ENCODE measurements at regions not wholly inside any gene's neighbourhood (a gene's known extent, or its start where the extent isn't known, plus 50 kb on each side); places are given as distances from the start of the nearest gene placed in this dataset.

DNA sequence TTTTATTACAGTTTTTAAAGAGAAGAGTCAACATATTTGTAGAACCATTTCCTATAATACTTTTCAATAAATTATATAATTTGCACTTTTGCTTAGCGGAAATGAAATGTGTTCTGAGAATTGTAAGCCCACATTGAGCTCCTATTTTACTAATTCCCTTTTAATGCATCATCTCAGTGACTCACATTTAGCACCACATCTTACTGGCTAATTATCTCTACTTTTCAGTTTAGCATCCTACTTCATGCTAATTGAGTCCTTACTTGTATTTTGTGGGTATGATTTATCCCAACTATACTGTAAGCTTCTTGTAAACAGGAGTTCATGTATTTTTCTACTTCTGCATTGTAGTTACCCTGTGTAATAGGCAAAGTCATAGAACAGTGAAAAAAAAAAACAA lies 67.5 kb downstream of the TMX1 start:
- H3K4me3 ChIP-seq, result no peak overlapping the region
- ATAC-seq (no peak), DNase-seq (no peak)
- no peaks in the 10 kb centered on the region for H3K36me3 ChIP-seq
- intact Hi-C loops (cut with DNase I), result no loop called here
- no peak overlapping the region for H3K27ac ChIP-seq
- TF ChIP-seq, protein P1, sequence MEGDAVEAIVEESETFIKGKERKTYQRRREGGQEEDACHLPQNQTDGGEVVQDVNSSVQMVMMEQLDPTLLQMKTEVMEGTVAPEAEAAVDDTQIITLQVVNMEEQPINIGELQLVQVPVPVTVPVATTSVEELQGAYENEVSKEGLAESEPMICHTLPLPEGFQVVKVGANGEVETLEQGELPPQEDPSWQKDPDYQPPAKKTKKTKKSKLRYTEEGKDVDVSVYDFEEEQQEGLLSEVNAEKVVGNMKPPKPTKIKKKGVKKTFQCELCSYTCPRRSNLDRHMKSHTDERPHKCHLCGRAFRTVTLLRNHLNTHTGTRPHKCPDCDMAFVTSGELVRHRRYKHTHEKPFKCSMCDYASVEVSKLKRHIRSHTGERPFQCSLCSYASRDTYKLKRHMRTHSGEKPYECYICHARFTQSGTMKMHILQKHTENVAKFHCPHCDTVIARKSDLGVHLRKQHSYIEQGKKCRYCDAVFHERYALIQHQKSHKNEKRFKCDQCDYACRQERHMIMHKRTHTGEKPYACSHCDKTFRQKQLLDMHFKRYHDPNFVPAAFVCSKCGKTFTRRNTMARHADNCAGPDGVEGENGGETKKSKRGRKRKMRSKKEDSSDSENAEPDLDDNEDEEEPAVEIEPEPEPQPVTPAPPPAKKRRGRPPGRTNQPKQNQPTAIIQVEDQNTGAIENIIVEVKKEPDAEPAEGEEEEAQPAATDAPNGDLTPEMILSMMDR (IDR thresholded peaks at IDR 0.05), result no peak
- no peaks in the 10 kb centered on the region for H3K9me3 ChIP-seq
- no peaks in the 10 kb centered on the region for H3K4me1 ChIP-seq
- no peaks in the 10 kb centered on the region for H3K27me3 ChIP-seq (ENCODE audit: low read depth)

DNA sequence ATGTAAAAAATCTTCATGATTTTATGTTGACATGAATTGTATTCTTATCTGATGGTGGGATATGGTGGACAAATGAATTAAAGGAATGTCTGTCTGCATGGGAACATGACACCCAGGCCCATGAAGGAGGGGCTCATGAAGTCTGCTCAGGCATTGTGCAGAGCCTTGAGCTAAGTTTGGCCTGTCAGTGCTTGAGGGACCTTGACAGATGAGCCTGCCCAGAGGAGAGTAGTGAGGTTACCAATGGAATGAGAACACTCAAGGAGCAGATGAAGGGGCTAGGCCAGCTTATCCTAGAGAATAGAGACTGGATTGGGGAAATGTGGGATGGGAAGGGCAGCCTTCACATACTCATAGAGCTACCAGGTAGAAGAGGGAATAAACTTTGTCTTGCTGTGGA lies 68.8 kb downstream of the TMX1 start:
- Histone ChIP-seq H3K36me3 (no peaks in the 10 kb centered on the region), H3K9me3 (no peaks in the 10 kb centered on the region), H3K27me3 (ENCODE audit: low read depth) (no peaks in the 10 kb centered on the region), H3K4me3 (no peak overlapping the region), H3K27ac (no peak overlapping the region), H3K4me1 (no peaks in the 10 kb centered on the region)
- no peak for DNase-seq
- ATAC-seq, result no peak
- TF ChIP-seq, protein P1 (IDR thresholded peaks at IDR 0.05), result no peak
- intact Hi-C loops (cut with DNase I), result no loop called here

DNA sequence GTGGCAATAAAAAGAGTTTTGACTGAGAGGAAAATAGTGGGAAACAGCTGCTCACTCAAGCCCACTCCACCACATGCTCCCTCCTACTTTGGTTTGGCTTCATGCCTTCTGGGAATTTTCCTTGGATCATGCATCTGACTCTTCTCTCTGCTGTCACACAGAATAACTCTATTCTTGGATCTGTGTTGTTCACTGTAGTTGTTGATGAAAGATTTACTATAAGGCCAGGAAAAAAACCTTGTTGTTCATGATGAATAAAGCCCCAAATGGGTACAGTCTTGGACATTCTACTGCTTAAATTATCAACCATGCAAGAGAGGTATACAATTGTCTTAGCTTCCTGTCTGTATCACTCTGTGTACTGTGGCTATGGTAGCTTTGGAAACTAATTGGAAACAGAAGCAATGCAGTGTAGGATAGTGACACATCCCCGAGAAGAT lies 70.5 kb downstream of the TMX1 start:
- no peak overlapping the region for H3K4me3 ChIP-seq
- H3K27ac ChIP-seq, result no peak overlapping the region
- ATAC-seq (peak in 1 of 2 donors; percentile 29), DNase-seq (no peak)
- no peaks in the 10 kb centered on the region for H3K27me3 ChIP-seq (ENCODE audit: low read depth)
- H3K36me3 ChIP-seq, result no peaks in the 10 kb centered on the region
- H3K4me1 ChIP-seq, result no peaks in the 10 kb centered on the region
- intact Hi-C loops (cut with DNase I), result no loop called here
- TF ChIP-seq, protein P1 (IDR thresholded peaks at IDR 0.05), result no peak
- H3K9me3 ChIP-seq, result no peaks in the 10 kb centered on the region

DNA sequence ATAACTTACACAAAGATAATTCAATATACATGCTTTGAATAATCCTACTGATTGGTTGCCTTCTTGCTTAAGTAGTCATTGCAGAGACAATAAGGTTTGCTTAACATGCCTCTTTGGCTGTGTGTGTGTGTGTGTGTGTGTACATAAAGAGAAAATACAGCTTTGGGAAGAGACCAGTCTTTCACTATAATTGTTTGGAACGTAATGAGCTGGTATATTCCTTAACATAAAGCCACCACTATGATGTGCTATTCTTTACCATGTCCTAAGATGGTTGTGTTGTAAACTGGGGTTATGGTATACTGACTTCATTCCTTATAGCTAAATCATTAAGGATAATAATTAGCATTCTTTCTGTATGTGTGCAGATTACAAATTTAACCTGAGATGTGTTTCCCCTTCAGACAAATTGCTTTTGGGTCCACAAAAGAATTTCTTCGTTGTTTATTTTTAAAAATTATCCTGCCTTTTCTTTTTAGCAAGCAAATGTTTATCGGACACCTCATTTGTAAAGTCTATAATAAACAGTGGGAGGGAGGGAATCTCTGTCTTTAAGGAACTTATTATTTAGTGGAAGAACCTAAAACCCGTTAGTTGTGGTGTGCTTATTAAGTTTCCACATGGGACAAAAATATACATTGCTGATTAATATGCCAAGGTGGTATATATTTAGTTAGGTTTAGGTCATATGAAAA lies 74.4 kb downstream of the TMX1 start:
- TF ChIP-seq, protein P1 (IDR thresholded peaks at IDR 0.05), result no peak
- Histone ChIP-seq H3K4me3 (no peak overlapping the region), H3K27me3 (ENCODE audit: low read depth) (no peaks in the 10 kb centered on the region), H3K27ac (no peak overlapping the region), H3K36me3 (no peaks in the 10 kb centered on the region), H3K9me3 (no peaks in the 10 kb centered on the region), H3K4me1 (no peaks in the 10 kb centered on the region)
- intact Hi-C loops (cut with DNase I), result no loop called here
- DNase-seq (no peak), ATAC-seq (no peak)

DNA sequence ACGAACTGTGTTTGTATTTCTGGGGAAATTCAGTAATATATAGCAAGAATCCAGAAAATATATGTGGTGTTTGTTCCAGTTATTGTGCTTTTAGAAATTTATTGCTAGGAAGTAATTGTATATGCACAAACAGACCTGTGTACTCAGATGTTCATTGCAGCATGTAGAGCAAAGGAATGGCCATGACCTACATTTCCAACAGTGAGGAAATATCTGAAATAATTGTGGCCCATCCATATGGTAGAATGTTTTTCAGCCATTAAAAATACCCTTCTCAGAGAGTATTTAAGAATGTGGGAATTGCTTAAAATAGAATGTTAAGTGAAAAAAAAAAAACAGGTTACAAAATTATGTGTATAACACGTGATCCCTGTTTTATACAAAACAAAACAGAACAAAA lies 77.3 kb downstream of the TMX1 start:
- ATAC-seq, result no peak
- Histone ChIP-seq H3K27me3 (ENCODE audit: low read depth) (no peaks in the 10 kb centered on the region), H3K27ac (no peak overlapping the region), H3K9me3 (no peaks in the 10 kb centered on the region), H3K4me3 (no peak overlapping the region), H3K36me3 (no peaks in the 10 kb centered on the region), H3K4me1 (no peaks in the 10 kb centered on the region)
- TF ChIP-seq, protein P1 (IDR thresholded peaks at IDR 0.05), result no peak
- intact Hi-C loops (cut with DNase I), result no loop called here
- DNase-seq, result no peak
